ENCODE measurements at regions not wholly inside any gene's neighbourhood (a gene's known extent, or its start where the extent isn't known, plus 50 kb on each side); places are given as distances from the start of the nearest gene placed in this dataset.

DNA sequence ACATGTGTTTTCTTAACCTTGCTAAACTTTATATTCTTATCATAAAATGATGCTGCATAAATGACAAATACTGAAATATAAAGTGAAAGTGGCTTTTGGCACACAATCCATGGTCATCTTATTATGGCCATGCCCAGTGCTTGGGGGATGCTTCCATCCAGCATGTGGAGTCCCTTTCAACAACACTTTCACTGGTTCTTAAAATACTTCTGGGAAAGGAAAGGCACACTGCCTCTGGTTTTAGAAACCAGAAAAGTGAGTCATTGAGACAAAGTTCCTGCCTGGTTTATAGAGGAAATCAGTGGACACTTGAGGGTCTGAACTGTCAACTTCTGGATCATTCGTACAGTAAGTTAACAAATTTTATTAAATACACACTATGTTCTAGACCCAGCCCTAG is 248.0 kb upstream of the ADAMTS3 start:
- Histone ChIP-seq H3K79me2 (ENCODE audit: control insufficient read depth, insufficient read depth, low read length) (no peaks in the 10 kb centered on the region), H3K4me2 (ENCODE audit: extremely low read depth, insufficient read depth, low read length) (no peak overlapping the region), H3K9ac (ENCODE audit: insufficient read depth, low read length) (no peak overlapping the region), H3K4me1 (ENCODE audit: control insufficient read depth, extremely low read depth, insufficient read depth, low read length) (no peaks in the 10 kb centered on the region), H3K27me3 (ENCODE audit: control insufficient read depth, insufficient read depth, low read length) (no peaks in the 10 kb centered on the region), H3K27ac (ENCODE audit: insufficient read depth, low read length) (no peak overlapping the region), H2AFZ (ENCODE audit: low read length) (no peak overlapping the region), H4K20me1 (ENCODE audit: control insufficient read depth, extremely low read depth, insufficient read depth, low read length) (no peaks in the 10 kb centered on the region), H3K36me3 (ENCODE audit: control insufficient read depth, insufficient read depth, low read length) (no peaks in the 10 kb centered on the region), H3K9me3 (ENCODE audit: control insufficient read depth, insufficient read depth, low read depth, low read length) (no peaks in the 10 kb centered on the region), H3K4me3 (replicated peaks in 1 of 4; ENCODE audit: control extremely low read depth in 1 of 4, insufficient read depth in 1 of 4, low read depth in 3 of 4, low read length in 4 of 4) (no peak overlapping the region)
- DNase-seq (ENCODE audit: low read depth in 2 of 2) = peak in 1 of 2 donors; percentile 60
- TF ChIP-seq, protein P1, sequence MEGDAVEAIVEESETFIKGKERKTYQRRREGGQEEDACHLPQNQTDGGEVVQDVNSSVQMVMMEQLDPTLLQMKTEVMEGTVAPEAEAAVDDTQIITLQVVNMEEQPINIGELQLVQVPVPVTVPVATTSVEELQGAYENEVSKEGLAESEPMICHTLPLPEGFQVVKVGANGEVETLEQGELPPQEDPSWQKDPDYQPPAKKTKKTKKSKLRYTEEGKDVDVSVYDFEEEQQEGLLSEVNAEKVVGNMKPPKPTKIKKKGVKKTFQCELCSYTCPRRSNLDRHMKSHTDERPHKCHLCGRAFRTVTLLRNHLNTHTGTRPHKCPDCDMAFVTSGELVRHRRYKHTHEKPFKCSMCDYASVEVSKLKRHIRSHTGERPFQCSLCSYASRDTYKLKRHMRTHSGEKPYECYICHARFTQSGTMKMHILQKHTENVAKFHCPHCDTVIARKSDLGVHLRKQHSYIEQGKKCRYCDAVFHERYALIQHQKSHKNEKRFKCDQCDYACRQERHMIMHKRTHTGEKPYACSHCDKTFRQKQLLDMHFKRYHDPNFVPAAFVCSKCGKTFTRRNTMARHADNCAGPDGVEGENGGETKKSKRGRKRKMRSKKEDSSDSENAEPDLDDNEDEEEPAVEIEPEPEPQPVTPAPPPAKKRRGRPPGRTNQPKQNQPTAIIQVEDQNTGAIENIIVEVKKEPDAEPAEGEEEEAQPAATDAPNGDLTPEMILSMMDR (conservative IDR thresholded peaks at IDR 0.05 in 1 of 2, IDR thresholded peaks at IDR 0.05 in 1 of 2; ENCODE audit: low read depth in 1 of 2, low read length in 2 of 2) = no peak
- no peak for TF ChIP-seq EZH2 (IDR thresholded peaks at IDR 0.05; ENCODE audit: low read length, missing control alignments)

DNA sequence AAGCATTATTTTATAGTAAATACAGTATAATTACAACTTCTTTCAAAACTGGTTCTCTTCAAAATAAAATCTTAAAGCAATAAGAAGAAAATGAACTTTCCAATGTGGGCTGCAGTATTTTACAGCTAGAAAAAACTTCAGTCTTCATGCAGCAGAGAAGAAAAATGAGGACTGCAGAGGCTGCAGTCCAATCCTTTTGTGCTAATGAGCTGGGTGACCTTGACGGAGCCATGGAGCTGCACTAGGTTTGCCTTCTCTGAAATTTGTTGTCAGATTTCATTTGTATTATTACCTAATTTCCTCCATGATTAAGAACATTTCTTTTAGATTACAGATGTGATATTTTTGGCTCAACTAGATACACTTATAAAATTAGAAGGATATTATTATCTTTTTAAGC is 245.2 kb upstream of the ADAMTS3 start:
- H3K79me2 ChIP-seq (ENCODE audit: control insufficient read depth, insufficient read depth, low read length) = no peaks in the 10 kb centered on the region
- no peaks in the 10 kb centered on the region for H3K27me3 ChIP-seq (ENCODE audit: control insufficient read depth, insufficient read depth, low read length)
- TF ChIP-seq, protein P1 (conservative IDR thresholded peaks at IDR 0.05 in 1 of 2, IDR thresholded peaks at IDR 0.05 in 1 of 2; ENCODE audit: low read depth in 1 of 2, low read length in 2 of 2) = no peak
- no peak for TF ChIP-seq EZH2 (IDR thresholded peaks at IDR 0.05; ENCODE audit: low read length, missing control alignments)
- H4K20me1 ChIP-seq (ENCODE audit: control insufficient read depth, extremely low read depth, insufficient read depth, low read length) = no peaks in the 10 kb centered on the region
- no peak overlapping the region for H3K9ac ChIP-seq (ENCODE audit: insufficient read depth, low read length)
- no peak overlapping the region for H3K27ac ChIP-seq (ENCODE audit: insufficient read depth, low read length)
- H3K36me3 ChIP-seq (ENCODE audit: control insufficient read depth, insufficient read depth, low read length) = no peaks in the 10 kb centered on the region
- H3K4me1 ChIP-seq (ENCODE audit: control insufficient read depth, extremely low read depth, insufficient read depth, low read length) = no peaks in the 10 kb centered on the region
- no peak overlapping the region for H3K4me2 ChIP-seq (ENCODE audit: extremely low read depth, insufficient read depth, low read length)
- no peak overlapping the region for H3K4me3 ChIP-seq (replicated peaks in 1 of 4; ENCODE audit: control extremely low read depth in 1 of 4, insufficient read depth in 1 of 4, low read depth in 3 of 4, low read length in 4 of 4)
- no peak for DNase-seq (ENCODE audit: low read depth in 2 of 2)
- no peak overlapping the region for H2AFZ ChIP-seq (ENCODE audit: low read length)
- no peaks in the 10 kb centered on the region for H3K9me3 ChIP-seq (ENCODE audit: control insufficient read depth, insufficient read depth, low read depth, low read length)

DNA sequence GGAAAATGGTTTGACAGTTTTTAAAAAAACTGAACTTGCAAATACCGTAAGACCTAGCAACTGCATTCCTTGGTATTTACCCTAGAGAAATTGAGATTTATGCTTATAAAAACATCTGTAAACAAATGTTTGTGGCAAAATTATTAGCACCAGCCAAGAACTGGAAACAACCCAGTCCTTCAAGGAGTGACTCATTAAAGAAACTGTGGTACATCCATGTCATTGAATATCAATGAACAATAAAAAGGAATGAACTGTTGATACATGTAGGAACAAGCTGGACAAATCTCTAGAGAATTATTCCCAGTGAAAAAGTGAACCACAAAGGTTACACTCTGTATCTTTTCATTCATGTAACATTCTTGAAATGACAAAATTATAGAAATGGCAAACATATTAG is 240.2 kb upstream of the ADAMTS3 start:
- Histone ChIP-seq H3K4me1 (ENCODE audit: control insufficient read depth, extremely low read depth, insufficient read depth, low read length) (no peaks in the 10 kb centered on the region), H3K27me3 (ENCODE audit: control insufficient read depth, insufficient read depth, low read length) (no peaks in the 10 kb centered on the region), H3K36me3 (ENCODE audit: control insufficient read depth, insufficient read depth, low read length) (no peaks in the 10 kb centered on the region), H3K79me2 (ENCODE audit: control insufficient read depth, insufficient read depth, low read length) (no peaks in the 10 kb centered on the region), H3K27ac (ENCODE audit: insufficient read depth, low read length) (no peak overlapping the region), H3K9me3 (ENCODE audit: control insufficient read depth, insufficient read depth, low read depth, low read length) (no peaks in the 10 kb centered on the region), H3K4me2 (ENCODE audit: extremely low read depth, insufficient read depth, low read length) (no peak overlapping the region), H2AFZ (ENCODE audit: low read length) (no peak overlapping the region), H3K9ac (ENCODE audit: insufficient read depth, low read length) (no peak overlapping the region), H3K4me3 (replicated peaks in 1 of 4; ENCODE audit: control extremely low read depth in 1 of 4, insufficient read depth in 1 of 4, low read depth in 3 of 4, low read length in 4 of 4) (no peak overlapping the region), H4K20me1 (ENCODE audit: control insufficient read depth, extremely low read depth, insufficient read depth, low read length) (no peaks in the 10 kb centered on the region)
- TF ChIP-seq, protein P1 (conservative IDR thresholded peaks at IDR 0.05 in 1 of 2, IDR thresholded peaks at IDR 0.05 in 1 of 2; ENCODE audit: low read depth in 1 of 2, low read length in 2 of 2) = no peak
- TF ChIP-seq EZH2 (IDR thresholded peaks at IDR 0.05; ENCODE audit: low read length, missing control alignments) = no peak
- no peak for DNase-seq (ENCODE audit: low read depth in 2 of 2)
